GM19395 (cell line): ENCODE measurements at regions not wholly inside any gene's neighbourhood (a gene's known extent, or its start where the extent isn't known, plus 50 kb on each side); places are given as distances from the start of the nearest gene placed in this dataset.
"Not testable (repeated sequence)": the region's sequence is repeated elsewhere in the genome, so short reads cannot be mapped to it uniquely, and the experiment has no call there.

ENCODE experiments used
- ATAC-seq: cut with Tn5 transposase; IDR thresholded peaks from one replicate; pipeline ENCODE4 v1.9.1; 2021; ENCODE audit warnings: mild to moderate bottlenecking, moderate library complexity; ENCODE audit not compliant: unreplicated experiment

- no peak for ATAC-seq
Observed at GRCh38 chr6:27095914-27096313, 151.6 kb upstream of the PRSS16 start.

DNA sequence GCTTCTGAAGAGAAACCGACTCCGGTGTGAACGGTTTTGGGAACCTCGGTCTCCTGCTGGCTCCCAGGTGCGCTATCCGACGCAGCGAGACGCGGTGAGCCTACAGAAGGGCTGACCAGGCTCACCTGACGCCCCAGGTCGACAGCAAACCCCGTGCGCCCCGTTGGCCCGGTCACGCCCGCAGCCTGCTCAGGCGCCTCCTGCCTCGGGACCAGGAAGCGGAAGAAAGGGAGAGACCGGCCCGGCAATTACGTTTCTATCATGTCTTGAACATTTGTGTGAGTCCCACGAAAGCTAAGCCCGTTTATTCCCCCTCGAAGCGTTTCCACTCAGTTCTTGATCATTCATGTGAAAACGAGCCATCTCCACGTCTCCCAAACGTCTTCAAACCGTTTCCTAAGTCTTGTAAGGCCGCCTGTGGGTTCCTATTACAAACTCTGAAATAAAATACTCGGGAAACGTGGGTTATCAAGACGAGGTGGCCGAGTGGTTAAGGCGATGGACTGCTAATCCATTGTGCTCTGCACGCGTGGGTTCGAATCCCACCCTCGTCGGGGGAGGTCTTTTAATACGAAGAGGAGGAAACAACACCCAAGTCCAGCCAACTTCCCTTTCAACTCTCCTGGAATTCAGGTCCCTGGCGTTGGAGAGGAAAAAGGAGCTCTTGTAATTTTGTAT lies 150.5 kb upstream of the PRSS16 start:
- ATAC-seq = no peak

DNA sequence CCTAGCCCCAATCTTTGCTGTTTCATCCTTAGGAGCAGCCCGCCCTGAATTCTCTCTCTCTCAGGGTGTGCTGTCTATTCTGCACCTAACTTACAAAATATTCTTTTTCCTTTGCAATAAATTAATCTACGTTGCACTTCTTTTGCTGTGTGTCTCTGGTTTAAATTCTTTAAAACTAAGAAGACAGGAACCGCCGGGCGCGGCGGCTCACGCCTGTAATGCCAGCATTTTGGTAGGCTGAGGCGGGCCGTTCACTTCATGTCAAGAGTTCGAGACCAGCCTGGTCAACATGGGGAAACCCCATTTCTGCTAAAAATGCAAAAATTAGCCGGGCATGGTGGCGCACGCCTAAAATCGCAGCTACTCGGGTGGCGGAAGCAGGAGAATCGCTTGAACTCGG lies 148.5 kb upstream of the PRSS16 start:
- ATAC-seq = no peak

DNA sequence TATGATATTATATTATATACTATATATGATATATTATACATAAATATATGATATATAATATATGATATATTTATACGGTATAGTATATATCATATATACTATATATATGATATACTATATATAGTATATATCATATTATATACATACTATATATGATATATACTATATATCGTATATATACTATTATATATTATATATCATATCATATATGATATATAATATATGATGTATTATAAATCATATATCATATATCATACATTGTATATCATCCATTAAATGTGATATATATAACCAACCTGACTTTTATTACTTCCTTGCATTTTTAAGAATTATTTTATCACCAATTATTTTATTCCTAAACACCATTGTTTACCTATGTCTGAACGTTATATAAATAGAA lies 146.6 kb upstream of the PRSS16 start:
- no peak for ATAC-seq

DNA sequence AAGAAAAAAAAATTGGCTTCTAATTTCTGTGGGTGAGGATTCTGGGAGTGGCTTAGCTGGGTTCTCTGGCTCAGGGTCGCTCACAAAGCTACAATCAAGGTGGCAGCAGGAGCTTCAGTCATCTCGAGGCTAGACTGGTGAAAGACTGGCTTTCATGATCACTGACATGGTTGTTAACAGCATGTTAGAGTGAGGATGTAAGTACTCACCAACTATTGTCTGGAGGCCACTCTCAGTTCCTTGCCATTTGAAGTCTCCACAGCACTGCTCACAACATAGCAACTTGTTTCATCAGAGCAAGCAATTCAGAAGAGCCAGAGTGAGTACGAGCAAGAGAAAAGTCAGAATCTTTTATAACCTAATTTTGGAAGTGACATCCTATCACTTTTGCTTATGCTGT lies 145.7 kb upstream of the PRSS16 start:
- no peak for ATAC-seq

GRCh38 chr6:27106382-27106781 lies 141.1 kb upstream of the PRSS16 start:
- ATAC-seq = no peak

GRCh38 chr6:27111743-27112142 lies 135.8 kb upstream of the PRSS16 start:
- no peak for ATAC-seq

GRCh38 chr6:27112974-27113373 lies 134.5 kb upstream of the PRSS16 start:
- no peak for ATAC-seq

DNA sequence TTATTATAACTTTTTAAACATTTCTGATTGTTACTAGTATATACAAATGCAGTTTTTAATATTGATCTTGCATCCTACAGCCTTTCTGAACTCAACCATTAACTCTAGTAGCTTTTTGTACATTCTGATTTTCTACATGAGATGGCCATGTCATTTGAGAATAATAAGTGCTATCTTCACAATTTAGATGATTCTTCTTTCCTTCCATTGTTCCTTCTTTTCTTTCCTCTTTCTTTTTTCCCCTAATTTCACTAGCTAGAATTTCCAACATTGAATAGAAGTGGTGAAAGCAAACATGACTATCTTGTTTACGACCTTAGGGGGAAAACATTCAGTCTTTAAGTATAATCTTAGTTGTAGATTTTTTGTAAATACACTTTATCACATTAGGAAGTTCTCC lies 128.2 kb upstream of the PRSS16 start:
- no peak for ATAC-seq

GRCh38 chr6:27119761-27120160 lies 127.7 kb upstream of the PRSS16 start:
- ATAC-seq = no peak

DNA sequence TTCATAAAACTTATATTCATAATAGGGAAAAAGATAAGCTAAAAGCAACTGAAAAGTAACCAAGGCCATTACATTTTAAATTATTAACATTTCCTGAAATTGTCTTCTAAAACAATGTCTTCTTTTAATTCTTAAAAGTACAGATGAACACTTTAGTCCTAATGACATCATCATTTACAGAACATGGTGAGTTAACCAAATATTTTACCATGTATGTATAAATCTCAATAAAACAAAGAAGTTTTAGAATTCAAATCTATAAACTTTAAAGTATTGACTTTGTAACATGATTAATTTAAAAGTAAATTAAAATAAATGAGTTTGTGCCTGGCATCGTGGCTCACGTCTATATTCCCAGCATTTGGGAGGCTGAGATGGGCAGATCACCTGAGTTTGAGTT lies 125.9 kb upstream of the PRSS16 start:
- ATAC-seq = no peak

GRCh38 chr6:27124252-27124657 lies 123.2 kb upstream of the PRSS16 start:
- ATAC-seq = no peak

DNA sequence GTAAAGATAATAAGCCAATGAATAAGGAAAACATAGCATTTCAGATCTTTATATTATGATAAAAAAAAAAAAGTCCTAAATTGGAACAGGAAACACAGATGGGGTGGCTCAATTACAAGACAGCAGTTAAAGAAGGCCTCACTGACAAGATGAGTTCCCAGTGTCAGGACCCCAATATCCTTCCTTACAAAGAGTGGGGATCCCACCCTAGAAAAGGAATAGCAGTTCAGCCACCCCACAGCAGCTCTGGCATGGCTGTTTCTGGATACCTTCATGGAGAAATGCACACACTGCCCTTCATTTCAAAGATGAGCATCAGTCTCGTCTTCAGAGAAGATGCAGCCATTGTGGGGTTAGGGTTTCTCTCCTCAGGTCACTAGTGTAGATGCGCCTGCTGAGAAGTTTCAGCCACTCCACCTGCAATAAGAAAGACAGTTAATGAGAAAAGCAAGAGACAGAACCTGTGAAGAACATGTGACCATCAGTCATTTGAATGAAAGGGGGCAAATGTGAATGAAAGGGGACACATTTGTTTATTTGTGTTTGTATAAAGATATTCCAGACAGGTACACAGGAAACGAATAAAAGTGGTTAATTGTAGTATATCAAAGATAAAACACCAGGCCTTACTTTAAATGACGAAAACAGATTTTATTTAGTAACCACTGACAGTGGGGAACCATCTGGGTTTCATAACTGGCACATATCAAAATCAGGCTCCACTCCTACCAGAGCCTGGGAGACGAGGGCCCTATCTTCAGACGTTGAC lies 121.3 kb upstream of the PRSS16 start:
- ATAC-seq = no peak

DNA sequence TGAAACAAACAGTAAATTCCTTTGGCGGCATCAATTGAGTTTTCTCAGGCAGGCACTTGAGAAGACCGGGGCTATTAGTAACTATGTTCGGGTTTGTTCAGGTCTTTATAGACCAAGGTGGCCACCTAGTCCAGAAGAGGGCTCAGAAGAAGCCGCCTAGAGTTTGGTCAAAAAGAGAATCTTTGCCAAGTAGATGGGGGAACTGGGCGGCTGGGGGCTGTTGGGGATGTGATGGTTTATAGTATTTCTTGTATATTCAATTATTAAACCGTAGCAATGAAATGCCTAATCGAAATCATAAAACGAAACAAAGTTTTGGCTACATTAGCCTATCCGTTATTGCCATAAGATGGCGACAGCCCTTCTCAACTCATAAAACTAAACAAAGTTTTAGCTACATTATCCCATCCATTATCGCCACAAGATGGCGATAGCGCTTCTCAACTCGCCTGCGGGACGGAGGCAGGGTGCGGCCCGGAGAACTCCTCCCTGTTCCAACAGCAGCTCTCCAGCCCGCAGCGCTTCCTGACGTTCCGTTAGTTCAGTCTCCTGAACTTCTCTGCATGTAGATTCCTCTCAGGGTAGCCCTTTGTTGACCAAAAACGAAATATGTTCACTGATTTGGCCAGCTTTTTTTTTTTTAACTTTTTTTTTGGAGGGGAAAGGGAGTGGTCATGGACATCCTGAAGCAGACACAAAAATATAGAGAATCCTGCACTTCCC lies 120.5 kb upstream of the PRSS16 start:
- peak; percentile 55 for ATAC-seq

GRCh38 chr6:27127874-27128273 lies 119.6 kb upstream of the PRSS16 start:
- not testable (repeated sequence) for ATAC-seq

- ATAC-seq = no peak
Observed at GRCh38 chr6:27128311-27129094, 119.0 kb upstream of the PRSS16 start.

GRCh38 chr6:27129095-27129815 lies 118.2 kb upstream of the PRSS16 start:
- ATAC-seq = no peak

DNA sequence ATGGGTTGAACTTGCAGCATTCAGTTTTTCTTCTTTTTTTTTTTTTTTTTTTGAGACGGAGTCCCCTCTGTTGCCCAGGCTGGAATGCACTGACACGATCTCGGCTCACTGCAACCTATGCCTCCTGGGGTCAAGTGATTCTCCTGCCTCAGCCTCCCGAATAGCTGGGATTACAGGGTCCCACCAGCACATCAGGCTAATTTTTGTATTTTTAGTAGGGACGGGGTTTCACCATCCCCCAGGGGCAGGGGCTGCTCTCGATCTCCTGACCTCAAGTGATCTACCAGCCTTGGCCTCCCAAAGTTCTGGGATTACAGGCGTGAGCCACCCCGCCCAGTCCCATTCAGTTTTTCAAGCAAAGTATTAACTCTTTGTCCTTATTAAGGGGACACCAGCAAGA lies 117.6 kb upstream of the PRSS16 start:
- ATAC-seq = no peak

DNA sequence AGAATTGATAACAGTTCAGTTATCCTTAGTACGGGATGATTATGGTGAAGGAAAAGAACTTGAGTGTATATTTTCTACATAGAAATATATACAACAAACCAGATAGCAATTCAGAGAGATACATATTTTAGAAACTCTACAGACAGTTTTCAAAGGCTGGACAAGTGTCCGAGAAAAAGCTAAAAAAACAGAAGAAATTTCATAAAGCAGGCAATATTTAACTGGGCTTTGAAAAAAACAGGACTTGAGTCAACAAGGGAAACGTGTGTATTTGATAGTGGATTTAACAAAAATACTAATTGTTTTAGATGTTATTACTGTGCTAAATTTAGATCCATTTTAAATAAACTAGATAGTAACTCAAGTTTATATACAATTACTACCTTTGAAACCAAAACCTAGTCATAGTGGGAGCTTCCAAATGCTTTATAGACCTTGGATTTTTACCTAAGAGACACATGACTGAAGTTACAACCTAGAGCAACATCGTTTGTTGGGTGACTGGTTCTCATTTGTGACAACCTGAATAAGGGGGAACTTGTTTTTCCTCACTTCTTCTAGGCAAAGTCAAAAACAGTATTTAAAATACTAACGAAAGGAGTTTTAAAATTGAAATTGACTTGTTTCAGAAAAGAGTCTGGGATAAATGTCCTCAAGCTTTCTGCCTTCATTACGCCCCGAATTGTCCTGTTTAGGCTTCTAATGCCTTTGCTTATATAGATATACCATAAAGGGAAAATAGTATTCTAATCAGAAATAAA lies 116.7 kb upstream of the PRSS16 start:
- ATAC-seq = no peak

GRCh38 chr6:27132282-27132531 lies 115.3 kb upstream of the PRSS16 start:
- peak; percentile 3 for ATAC-seq
